Ishikawa (cell line): ENCODE measurements at regions not wholly inside any gene's neighbourhood (a gene's known extent, or its start where the extent isn't known, plus 50 kb on each side); places are given as distances from the start of the nearest gene placed in this dataset.

Experiments
- CEBPB ChIP-seq: IDR thresholded peaks from 2 replicates; pipeline ENCODE4 v1.6.1; 2012
- EP300 ChIP-seq: IDR thresholded peaks from 2 replicates; pipeline ENCODE4 v1.6.1; 2012; ENCODE audit warnings: borderline replicate concordance
- MAX ChIP-seq: IDR thresholded peaks from 2 replicates; pipeline ENCODE4 v1.6.1; 2012
- RAD21 ChIP-seq: IDR thresholded peaks from 2 replicates; pipeline ENCODE4 v1.6.1; 2012; ENCODE audit warnings: low read depth
- TAF1 ChIP-seq: IDR thresholded peaks from 2 replicates; pipeline ENCODE4 v1.6.1; 2012; ENCODE audit warnings: low read depth, mild to moderate bottlenecking
- YY1 ChIP-seq: IDR thresholded peaks from 2 replicates; pipeline ENCODE4 v1.6.1; 2012; ENCODE audit warnings: low read depth

GRCh38 chr20:29448806-29449470 lies 1808.5 kb upstream of the DEFB115 start:
- TF ChIP-seq CEBPB (no peak), YY1 (no peak), MAX (no peak), EP300 (no peak), TAF1 (no peak), RAD21 (no peak)
